AG09309 (cell line): ENCODE measurements at regions not wholly inside any gene's neighbourhood (a gene's known extent, or its start where the extent isn't known, plus 50 kb on each side); places are given as distances from the start of the nearest gene placed in this dataset.
"Not testable (repeated sequence)": the region's sequence is repeated elsewhere in the genome, so short reads cannot be mapped to it uniquely, and the experiment has no call there.

Experiments used
- DNase-seq: peaks from one replicate; pipeline ENCODE4 v3.0.0-alpha.2; 2010; ENCODE audit warnings: low read depth
- H3K4me3 ChIP-seq: 2 replicates; pipeline ENCODE4 v1.5.1; 2011; ENCODE audit warnings: mild to moderate bottlenecking, low read depth, low read length, moderate library complexity; ENCODE audit not compliant: control insufficient read depth
- CTCF ChIP-seq: IDR thresholded peaks from 2 replicates; pipeline ENCODE4 v1.5.1; 2011; ENCODE audit warnings: mild to moderate bottlenecking, low read depth, low read length, inconsistent platforms; ENCODE audit not compliant: insufficient read depth, control insufficient read depth; ENCODE audit errors: missing control alignments

- no peak for DNase-seq
- H3K4me3 ChIP-seq = no peak overlapping the region
Observed at GRCh38 chr4:112952313-112952700, 97.1 kb upstream of the ANK2 start.

GRCh38 chr4:112953262-112953661 lies 96.2 kb upstream of the ANK2 start:
- no peak for DNase-seq
- H3K4me3 ChIP-seq = no peak overlapping the region
- no peak for TF ChIP-seq CTCF

More at GRCh38 chr4:112952313-112952700, 97.1 kb upstream of the ANK2 start:
- TF ChIP-seq CTCF = no peak

GRCh38 chr4:112954286-112954685 lies 95.2 kb upstream of the ANK2 start:
- no peak overlapping the region for H3K4me3 ChIP-seq
- DNase-seq = no peak
- no peak for TF ChIP-seq CTCF

- no peak for TF ChIP-seq CTCF
- no peak overlapping the region for H3K4me3 ChIP-seq
- no peak for DNase-seq
Observed at GRCh38 chr4:112956484-112956896, 93.0 kb upstream of the ANK2 start.

GRCh38 chr4:112957764-112958163 lies 91.7 kb upstream of the ANK2 start:
- not testable (repeated sequence) for DNase-seq, H3K4me3 ChIP-seq

- no peak for DNase-seq
- TF ChIP-seq CTCF = no peak
- no peak overlapping the region for H3K4me3 ChIP-seq
Observed at GRCh38 chr4:112966701-112967488, 82.6 kb upstream of the ANK2 start.

GRCh38 chr4:112968451-112969159 lies 80.8 kb upstream of the ANK2 start:
- DNase-seq = no peak
- TF ChIP-seq CTCF = no peak
- H3K4me3 ChIP-seq = no peak overlapping the region
